ENCODE measurements at regions not wholly inside any gene's neighbourhood (a gene's known extent, or its start where the extent isn't known, plus 50 kb on each side); places are given as distances from the start of the nearest gene placed in this dataset.

DNA sequence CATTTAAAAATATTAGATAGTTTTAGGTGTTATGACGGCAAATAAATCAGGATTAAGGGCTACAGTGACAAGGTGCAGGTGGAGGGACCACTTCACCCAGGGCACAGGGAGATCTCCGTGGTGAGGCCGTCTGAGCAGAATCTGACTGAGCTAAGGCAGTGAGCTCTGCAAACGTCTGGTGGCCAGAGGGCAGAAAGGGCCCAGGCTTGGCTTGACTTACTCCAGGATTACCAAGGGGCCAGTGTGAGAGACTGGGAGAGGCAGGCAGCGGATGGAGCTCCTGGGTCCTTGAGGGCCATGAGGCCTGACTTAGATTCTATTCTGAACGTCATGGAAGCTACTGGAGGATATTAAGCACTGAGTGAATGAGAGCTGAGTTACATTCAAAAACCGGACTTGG is 125.9 kb upstream of the B3GAT1 start:
- Histone ChIP-seq H3K4me3 (no peak overlapping the region), H3K36me3 (no peaks in the 10 kb centered on the region), H3K4me1 (no peaks in the 10 kb centered on the region), H3K27me3 (peaks cover 0 to 64% (median 3%) of the 10 kb centered on the region in 9 donors), H3K27ac (no peak overlapping the region), H3K9me3 (peaks cover 0 to 6% (median 0%) of the 10 kb centered on the region in 12 donors)
- intact Hi-C loops (cut with DNase I) = no loop called here
- ATAC-seq (no peak), DNase-seq (peak in 2 of 5 donors; percentile 4 to 6)
- 77 to 80% (median 78%) methylated on average over 7 of the region's 7 CpGs for WGBS, 4 donors
- TF ChIP-seq, protein P1, sequence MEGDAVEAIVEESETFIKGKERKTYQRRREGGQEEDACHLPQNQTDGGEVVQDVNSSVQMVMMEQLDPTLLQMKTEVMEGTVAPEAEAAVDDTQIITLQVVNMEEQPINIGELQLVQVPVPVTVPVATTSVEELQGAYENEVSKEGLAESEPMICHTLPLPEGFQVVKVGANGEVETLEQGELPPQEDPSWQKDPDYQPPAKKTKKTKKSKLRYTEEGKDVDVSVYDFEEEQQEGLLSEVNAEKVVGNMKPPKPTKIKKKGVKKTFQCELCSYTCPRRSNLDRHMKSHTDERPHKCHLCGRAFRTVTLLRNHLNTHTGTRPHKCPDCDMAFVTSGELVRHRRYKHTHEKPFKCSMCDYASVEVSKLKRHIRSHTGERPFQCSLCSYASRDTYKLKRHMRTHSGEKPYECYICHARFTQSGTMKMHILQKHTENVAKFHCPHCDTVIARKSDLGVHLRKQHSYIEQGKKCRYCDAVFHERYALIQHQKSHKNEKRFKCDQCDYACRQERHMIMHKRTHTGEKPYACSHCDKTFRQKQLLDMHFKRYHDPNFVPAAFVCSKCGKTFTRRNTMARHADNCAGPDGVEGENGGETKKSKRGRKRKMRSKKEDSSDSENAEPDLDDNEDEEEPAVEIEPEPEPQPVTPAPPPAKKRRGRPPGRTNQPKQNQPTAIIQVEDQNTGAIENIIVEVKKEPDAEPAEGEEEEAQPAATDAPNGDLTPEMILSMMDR (IDR thresholded peaks at IDR 0.05) = no peak
- TF ChIP-seq POLR2A (IDR thresholded peaks at IDR 0.05) = no peak

DNA sequence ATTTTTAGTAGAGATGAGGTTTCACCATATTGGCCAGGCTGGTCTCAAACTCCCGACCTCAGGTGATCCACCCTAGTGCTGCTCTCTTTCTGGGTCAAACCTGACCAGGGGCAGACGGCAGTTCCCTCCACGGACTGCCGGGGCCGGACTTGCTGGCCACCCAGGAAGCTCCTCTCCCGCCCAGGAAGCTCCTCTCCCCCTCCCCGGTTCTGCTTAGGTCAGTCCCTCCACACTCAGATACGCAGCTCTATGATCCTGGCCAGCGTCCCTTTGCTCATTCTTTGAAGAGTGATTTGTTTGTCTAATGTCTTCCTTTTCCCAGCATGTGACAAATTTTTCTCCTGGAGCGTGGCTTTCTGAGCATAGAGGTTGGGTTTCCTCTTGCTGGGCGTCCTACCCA is 125.3 kb upstream of the B3GAT1 start:
- intact Hi-C loops (cut with DNase I) = no loop called here
- Histone ChIP-seq H3K9me3 (peaks cover 0 to 6% (median 0%) of the 10 kb centered on the region in 12 donors), H3K4me1 (no peaks in the 10 kb centered on the region), H3K36me3 (no peaks in the 10 kb centered on the region), H3K27me3 (peaks cover 0 to 71% (median 3%) of the 10 kb centered on the region in 9 donors), H3K27ac (no peak overlapping the region), H3K4me3 (no peak overlapping the region)
- WGBS, 4 donors = 45 to 55% (median 52%) methylated on average over 11 of the region's 11 CpGs
- TF ChIP-seq, protein P1 (IDR thresholded peaks at IDR 0.05) = no peak
- no peak for TF ChIP-seq POLR2A (IDR thresholded peaks at IDR 0.05)
- DNase-seq (peak in 2 of 5 donors; percentile 5 to 14), ATAC-seq (no peak)

DNA sequence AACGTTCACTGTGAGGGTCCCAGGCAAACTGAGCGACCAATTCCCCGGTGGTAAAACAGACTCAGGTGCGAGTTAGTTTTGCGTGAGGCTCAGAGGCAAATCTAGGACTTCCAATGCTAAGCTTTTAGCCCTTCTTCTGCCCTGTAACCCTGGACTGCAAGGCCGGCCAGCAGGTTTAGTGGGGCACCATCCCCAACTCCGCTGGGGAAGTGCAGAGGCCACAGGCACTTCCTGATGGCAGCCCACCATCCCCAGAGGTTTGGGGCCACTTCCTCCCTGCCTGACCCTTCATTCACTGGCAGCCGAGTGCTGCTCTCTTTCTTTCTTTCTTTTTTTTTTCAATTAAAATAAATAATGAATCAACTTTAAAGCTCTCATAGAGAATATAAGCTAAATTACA is 124.6 kb upstream of the B3GAT1 start:
- TF ChIP-seq, protein P1 (IDR thresholded peaks at IDR 0.05) = no peak
- no peak for TF ChIP-seq POLR2A (IDR thresholded peaks at IDR 0.05)
- H3K4me1 ChIP-seq = no peaks in the 10 kb centered on the region
- no peak for ATAC-seq
- H3K9me3 ChIP-seq = peaks cover 0 to 6% (median 0%) of the 10 kb centered on the region in 12 donors
- no peak overlapping the region for H3K27ac ChIP-seq
- peak in 1 of 5 donors; percentile 10 for DNase-seq
- H3K4me3 ChIP-seq = no peak overlapping the region
- H3K27me3 ChIP-seq = peaks cover 0 to 77% (median 3%) of the 10 kb centered on the region in 9 donors
- intact Hi-C loops (cut with DNase I) = no loop called here
- WGBS, 4 donors = 59 to 75% (median 61%) methylated on average over 8 of the region's 8 CpGs
- no peaks in the 10 kb centered on the region for H3K36me3 ChIP-seq

DNA sequence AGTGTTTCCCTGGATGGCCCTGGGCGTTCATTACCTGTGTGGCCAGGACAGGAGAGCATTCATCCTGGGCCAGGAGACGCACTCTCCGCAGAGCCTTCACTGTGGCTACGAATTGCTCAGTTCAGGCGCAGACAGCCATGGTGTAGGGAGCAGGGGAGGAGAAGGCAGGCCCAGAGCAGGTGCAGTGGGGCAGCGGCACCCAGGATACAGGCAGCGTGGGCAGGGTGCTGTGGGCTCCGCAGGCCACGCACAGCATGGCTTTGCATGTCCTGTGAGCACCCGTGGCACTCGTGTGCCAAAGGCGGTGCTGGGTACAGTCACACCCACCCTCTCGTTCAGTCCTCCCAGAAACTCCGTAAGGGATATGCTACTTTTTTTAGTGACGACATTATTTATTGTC is 124.2 kb upstream of the B3GAT1 start:
- 72 to 78% (median 76%) methylated on average over 15 of the region's 15 CpGs for WGBS, 4 donors
- intact Hi-C loops (cut with DNase I) = no loop called here
- no peak for TF ChIP-seq POLR2A (IDR thresholded peaks at IDR 0.05)
- TF ChIP-seq, protein P1 (IDR thresholded peaks at IDR 0.05) = no peak
- H3K27ac ChIP-seq = no peak overlapping the region
- DNase-seq (peak in 1 of 5 donors; percentile 12), ATAC-seq (no peak)
- H3K9me3 ChIP-seq = peaks cover 0 to 6% (median 0%) of the 10 kb centered on the region in 12 donors
- no peak overlapping the region for H3K4me3 ChIP-seq
- H3K27me3 ChIP-seq = peaks cover 0 to 79% (median 3%) of the 10 kb centered on the region in 9 donors
- no peaks in the 10 kb centered on the region for H3K36me3 ChIP-seq
- no peaks in the 10 kb centered on the region for H3K4me1 ChIP-seq

Measured in heart left ventricle (tissue), 16 donors.